Sigmoid colon (tissue), 4 donors: ENCODE measurements at regions not wholly inside any gene's neighbourhood (a gene's known extent, or its start where the extent isn't known, plus 50 kb on each side); places are given as distances from the start of the nearest gene placed in this dataset.
"Not testable (repeated sequence)": the region's sequence is repeated elsewhere in the genome, so short reads cannot be mapped to it uniquely, and the experiment has no call there.

ENCODE experiments used
- EP300 ChIP-seq, 4 donors: sonication (generic); formaldehyde crosslinking; IDR thresholded peaks; one replicate each; pipeline ENCODE4 v1.6.1; 2017; ENCODE audit warnings: antibody characterized with exemption in 4 of 4
- POLR2A ChIP-seq, 2 donors: fragments of 450-650 bp; IDR thresholded peaks; one replicate each; pipeline ENCODE4 v1.6.1; 2016; ENCODE audit warnings: antibody characterized with exemption in 2 of 2, mild to moderate bottlenecking in 2 of 2, moderate library complexity in 2 of 2
- POLR2AphosphoS5 ChIP-seq, 4 donors: sonication (generic); formaldehyde crosslinking; IDR thresholded peaks; one replicate each; pipeline ENCODE4 v1.6.1; 2017; ENCODE audit warnings: antibody characterized with exemption in 4 of 4
- TF ChIP-seq, protein P1 (sequence below), 4 experiments: fragments of 450-650 bp in 3 of 4; fragments of 200-600 bp in 1 of 4; IDR thresholded peaks; one replicate each; pipeline ENCODE4 v1.5.1; 2016 to 2019; ENCODE audit warnings: antibody characterized with exemption in 4 of 4, mild to moderate bottlenecking in 3 of 4, moderate library complexity in 2 of 4

DNA sequence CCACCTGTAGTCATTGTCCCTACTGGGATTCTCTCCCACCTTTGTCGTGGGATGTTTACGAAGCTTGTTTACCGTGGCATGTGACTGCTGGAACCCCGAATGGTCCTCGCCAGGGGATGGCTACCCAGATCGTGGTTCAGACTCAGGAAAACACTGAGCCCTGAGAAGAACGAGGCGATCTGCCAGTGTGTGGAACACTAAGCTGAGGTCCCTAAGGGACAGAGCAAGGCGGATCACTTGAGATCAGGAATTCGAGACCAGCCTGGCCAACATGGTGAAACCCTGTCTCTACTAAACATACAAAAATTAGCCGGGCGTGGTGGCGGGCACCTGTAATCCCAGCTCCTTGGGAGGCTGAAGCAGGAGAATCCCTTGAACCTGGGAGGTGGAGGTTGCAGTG is 70.7 kb downstream of the DIO3 start:
- TF ChIP-seq, protein P1, sequence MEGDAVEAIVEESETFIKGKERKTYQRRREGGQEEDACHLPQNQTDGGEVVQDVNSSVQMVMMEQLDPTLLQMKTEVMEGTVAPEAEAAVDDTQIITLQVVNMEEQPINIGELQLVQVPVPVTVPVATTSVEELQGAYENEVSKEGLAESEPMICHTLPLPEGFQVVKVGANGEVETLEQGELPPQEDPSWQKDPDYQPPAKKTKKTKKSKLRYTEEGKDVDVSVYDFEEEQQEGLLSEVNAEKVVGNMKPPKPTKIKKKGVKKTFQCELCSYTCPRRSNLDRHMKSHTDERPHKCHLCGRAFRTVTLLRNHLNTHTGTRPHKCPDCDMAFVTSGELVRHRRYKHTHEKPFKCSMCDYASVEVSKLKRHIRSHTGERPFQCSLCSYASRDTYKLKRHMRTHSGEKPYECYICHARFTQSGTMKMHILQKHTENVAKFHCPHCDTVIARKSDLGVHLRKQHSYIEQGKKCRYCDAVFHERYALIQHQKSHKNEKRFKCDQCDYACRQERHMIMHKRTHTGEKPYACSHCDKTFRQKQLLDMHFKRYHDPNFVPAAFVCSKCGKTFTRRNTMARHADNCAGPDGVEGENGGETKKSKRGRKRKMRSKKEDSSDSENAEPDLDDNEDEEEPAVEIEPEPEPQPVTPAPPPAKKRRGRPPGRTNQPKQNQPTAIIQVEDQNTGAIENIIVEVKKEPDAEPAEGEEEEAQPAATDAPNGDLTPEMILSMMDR (IDR thresholded peaks at IDR 0.05) = not testable (repeated sequence)
- not testable (repeated sequence) for TF ChIP-seq POLR2A, POLR2AphosphoS5, EP300 (IDR thresholded peaks at IDR 0.05)
